HT1080 (cell line): ENCODE measurements at regions not wholly inside any gene's neighbourhood (a gene's known extent, or its start where the extent isn't known, plus 50 kb on each side); places are given as distances from the start of the nearest gene placed in this dataset.
A peak's percentile ranks its signal among the peaks of the same experiment; 100 is the strongest.

Experiments
- DNase-seq: peaks from one replicate; pipeline ENCODE4 v3.0.0-alpha.2; 2015; ENCODE audit warnings: low read depth

DNA sequence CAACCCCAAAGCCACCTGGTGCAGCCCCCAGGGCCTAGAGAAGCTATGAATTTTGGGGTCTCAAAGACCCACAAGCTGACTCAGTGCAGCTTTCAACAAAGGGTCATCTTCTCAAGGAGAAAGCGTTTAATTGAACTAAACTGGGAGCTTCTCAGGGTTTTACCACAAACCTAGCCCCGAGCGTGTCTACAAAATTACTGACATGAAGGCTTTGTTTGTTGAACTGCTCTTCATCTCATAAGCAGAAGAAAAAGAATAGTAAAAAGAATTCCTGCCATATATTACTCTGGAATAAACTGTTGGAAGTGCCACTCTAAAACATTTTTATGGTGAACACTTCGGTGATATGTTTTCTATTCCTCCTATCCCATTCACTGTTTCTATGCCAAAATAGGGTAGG, 50.8 kb upstream of the INCENP start:
- no peak for DNase-seq

DNA sequence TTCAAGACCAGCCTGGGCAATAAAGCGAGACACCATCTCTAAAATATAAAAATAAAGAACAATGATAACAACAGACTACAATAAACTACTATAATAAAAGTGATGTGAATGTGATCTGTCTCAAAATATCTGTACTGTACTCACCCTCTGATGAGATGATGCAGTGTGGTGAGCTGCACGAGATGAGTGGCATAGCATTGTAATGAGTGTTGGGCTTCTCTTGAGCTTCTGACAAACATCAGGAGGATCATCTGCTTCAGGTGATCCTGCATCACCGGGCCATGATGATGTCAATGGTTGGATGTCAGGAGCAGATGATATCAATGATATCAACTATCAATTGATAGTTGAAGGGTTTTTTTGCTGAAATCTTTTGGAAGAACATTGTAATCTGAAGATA, 52.4 kb upstream of the INCENP start:
- DNase-seq: no peak

DNA sequence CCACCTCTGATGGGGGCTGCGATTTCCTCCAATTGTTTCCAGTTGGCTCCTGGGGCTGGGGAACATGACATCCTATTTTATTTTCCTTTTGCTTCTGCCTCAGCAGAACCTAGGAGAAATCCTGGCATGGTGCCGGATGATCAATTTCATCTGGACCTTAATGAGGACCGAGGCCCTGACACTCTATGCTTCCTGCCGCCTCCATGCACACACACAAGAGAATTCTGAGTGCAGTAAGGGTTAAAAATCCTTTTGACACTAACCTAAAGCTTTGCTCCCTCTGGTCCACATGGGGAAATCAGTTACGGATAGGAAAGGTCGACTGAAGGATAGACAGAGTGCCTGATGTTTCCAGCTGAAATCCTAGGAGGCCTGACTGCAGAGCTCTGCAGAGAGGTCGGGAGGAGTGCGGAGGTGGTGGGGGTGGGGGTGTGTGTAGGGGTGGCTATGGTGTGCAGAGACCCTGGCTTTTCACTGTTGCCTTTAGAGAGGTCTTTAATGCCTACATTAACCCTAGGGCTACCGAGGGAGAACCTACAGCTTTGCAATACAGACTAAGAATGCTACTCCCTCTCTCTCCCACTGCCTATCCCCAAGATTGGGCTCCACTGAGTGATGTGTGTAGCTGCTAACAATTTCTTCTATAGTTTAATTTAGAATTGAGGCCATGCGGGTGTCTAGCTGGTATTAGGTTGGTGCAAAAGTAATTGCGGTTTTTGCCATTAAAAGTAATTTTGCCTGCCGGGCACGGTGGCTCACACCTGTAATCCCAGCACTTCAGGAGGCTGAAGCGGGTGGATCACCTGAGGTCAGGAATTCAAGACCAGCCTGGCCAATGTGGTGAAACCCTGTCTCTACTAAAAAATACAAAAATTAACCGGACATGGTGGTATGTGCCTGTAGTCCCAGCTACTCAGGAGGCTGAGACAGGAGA, 53.6 kb upstream of the INCENP start:
- DNase-seq: no peak

DNA sequence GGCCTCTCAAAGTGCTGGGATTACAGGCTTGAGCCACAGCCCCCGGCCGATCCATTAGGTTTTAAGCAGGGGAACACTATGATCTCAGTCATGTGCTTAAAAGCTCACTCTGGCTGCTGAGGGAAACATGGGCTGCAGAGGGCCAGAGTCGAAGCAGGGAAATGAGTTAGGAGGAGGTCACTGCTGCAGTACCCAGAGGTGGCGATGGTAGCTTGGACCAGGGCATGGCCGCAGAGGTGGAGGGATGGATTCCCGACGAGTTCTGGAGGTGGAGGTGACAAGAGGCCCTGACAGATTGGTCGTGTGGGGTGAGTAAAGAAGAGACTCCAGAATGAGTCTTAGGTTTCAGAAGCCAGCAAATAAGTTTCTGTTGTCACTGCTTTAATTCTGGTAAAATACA, 54.4 kb upstream of the INCENP start:
- DNase-seq: no peak

DNA sequence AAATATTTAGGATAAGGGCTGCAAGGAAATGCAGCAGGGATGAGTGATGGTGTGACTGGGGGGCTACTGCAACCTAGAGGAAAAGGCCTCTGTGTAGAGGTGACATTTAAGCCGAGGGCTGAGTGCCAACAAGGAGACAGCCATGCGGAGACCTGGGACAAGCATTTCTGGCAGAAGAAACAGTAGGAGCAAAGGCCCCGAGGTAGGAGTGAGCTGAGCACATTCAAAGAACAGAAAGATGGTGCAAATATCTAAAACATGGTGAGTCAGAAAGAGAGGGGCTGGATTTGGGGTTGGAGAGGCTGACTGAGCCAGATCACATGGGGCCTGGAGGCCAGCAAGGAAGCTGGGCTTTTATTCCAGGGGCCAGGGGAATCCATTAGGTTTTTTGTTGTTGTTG, 55.1 kb upstream of the INCENP start:
- DNase-seq: no peak

DNA sequence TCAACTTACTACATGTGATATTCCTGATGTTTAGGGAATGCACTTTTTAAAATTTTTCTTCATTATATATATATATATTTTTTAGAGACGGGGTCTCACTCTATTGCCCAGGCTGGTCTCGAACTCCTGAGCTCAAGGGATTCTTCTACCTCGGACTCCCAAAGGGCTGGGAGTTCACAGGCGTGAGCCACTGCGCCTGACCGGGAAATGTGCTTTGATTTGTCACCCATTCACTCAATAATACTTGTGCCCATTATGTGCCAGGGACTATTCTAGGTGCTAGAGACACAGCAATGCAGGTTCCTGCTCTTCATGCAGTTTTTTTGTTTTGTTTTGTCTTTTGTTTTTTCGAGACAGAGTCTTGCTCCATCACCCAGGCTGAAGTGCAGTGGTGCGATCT, 56.1 kb upstream of the INCENP start:
- DNase-seq: no peak

DNA sequence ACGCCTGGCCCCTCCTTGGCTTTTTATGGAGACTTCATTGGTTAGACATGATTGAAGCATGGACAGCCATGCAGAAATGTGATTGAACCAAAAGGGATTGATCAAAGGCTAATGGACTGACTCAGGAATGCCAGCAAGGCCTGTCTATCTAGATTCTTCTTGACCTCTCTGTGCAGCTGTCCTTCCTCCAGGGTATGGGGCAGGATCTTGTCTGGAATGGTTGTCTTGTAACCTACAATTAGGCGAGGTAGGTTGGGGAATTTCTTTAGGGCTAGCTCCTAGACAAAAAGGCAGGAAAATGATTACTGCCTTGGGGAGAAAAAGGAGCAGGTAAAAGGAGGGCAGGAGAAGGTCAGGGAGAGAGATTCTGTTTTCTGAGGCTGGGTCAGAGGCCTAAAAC, 59.6 kb upstream of the INCENP start:
- DNase-seq: no peak

DNA sequence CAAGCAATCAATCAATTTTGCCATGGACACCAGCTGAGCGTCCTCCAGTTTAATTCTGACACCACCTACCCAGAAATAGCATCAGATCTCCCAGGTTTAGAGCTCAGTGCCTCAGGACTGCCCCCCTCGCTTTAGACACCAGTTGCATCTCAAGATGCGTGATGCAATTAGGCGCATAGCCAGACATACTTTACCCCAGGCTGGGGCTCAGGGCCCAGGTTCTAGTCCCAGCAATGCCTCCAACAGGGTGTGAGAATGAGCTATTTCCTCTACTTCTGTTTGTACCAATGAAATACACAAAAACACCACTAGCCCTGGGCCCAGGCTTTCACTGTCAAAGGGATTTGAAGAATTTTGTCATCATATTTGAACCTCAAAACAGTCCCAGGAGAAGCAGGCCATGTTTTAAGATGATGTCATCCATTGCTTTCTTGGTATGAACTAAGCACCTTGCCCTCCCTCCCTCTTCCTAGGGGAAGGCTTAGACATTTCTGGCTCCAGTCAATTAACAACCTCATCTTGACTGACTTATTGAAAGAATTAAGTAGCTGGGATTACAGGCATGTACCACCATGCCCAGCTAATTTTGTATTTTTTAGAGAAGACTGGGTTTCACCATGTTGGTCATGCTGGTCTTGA, 61.5 kb upstream of the INCENP start:
- no peak for DNase-seq

DNA sequence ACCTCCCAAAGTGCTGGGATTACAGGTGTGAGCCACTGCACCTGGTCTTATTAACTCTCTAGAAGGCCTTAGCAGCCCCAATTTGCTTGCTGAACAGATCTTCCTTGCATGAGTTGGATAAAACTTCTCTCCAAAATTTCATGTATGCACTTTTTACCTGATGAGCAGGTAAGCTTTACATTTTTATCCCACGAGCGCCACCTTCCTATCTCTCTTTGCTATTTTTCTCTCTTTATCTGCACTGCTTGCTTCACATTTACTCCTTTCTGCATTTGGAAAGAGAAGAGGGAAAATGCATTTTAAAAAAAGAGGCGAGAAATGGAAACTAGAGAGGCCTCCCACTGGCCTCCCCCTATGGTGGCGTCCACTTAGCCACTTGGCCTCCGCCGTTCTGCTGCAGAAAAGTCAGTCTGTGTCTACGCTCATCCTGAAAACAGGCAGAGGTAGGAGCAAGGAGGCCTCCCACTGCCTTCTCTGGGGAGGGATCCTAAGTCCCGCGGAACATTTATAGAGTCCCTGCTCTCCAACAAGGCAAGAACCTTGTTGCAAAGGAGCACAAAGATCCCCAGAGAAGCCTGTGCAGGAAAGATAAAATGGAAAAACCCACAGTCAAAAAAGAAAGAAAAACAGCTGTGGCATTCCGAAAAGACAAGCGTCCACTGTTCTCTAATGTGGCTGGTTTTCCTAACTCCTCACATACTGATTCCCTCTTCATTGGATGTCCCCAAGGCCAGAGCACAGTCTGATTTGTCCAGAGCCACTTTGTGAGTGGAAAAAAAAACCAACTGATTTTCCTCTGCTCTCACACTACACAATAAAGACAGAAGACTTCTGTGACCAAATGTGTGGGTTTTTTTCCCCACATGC, 62.2 kb upstream of the INCENP start:
- DNase-seq: no peak

DNA sequence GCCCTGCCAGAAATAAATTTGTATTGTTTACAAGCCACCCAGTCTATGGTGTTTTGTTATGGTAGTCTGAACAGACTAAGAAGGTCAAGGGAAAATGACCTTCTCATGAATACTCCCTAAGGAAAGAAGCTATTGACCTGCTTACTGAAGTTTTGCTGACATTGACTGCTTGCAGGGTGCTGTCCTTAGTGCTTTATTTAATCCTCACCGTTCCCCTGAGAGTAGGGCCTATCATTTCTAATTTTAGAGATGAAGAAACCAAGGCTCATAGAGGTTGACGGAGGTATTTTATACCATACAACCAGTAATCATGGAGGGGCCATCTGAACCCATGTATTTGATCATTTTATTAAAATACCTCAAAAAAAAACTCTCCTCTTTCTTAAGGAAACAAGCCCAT, 66.7 kb upstream of the INCENP start:
- no peak for DNase-seq

DNA sequence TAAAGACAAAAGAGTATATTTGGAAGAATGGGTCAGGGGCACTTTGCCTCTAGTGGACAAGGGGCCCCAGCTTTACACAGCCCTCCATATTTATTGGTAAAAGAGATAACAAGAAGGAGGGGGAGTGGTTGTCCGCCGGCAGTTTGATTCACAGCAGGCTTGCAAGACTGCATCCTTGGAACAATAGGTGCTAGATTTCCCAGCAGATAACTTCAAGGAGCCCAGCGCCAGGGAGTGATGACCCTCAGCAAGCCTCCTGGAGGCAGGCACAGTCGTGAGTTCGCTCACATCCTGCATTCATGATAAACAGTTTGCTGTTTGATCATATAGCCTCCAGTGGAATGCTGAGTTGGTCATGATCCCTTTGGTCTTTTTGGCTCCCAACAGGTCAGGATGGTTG, 67.8 kb upstream of the INCENP start:
- DNase-seq: no peak

DNA sequence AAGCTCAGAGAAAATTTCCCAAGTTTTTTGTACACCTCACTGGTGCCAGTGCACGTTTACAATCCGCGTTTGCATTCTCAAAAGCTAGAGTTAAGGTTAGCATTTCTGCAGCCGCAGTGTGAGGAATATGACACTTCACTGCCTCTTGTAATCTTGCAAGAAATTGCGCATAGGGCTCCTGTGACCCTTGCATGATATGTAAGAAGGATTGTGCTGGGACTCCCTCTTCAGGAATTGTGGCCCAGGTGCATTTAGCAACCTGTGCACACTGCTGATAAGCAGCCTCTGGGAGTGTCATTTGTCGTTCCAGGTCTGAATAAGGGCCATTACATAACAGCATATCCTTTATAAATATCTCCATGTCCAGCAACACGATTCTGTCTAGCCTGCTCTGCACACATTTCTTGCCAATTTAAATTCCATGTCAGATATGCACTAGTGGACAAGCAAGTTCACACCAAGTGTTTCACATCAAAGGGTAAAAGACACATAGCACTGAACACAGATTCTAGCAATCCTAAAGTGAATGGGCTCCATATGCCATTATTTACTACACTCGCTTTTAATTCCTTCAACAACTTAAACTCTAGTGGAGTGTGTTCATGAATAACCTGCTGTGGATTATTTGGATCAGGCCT, 69.2 kb upstream of the INCENP start:
- peak; percentile 59 for DNase-seq

DNA sequence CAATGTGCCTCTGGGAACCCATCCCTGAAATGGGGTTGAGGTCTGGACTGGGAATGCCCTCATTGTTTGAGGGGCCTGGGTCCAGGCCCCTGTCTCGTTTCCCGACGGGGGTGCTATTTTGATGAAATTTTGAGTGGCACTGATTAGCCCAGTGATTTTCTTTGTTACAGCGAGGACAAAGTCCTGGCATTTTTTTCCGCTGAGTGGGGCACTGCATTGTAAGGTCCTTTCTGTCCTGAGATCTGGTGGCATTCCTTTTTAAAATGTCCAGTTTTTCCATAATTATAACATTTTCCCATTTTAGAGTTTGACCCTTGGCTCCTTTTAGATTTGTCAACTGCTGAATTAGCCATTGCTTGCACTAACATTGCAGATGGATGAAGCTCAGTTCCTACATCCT, 69.7 kb upstream of the INCENP start:
- no peak for DNase-seq

DNA sequence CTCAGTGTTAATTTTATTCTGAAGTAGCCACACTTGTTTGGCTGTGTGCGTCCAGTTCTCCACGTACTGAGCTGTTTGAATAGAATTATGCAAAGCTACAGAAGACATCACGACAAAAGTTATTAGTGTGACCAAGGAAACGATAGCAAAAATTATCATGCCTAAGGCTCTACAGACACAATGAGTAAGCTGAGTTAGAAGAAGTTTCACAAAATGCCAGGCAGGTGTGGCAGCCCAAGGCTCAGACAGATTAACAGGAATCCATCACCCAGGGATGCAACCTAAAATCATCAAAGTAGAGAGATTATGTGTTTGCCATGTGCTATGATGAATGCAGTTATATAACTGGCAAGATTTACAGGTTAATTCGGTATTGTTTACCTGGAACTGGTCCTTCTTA, 73.1 kb upstream of the INCENP start:
- no peak for DNase-seq

DNA sequence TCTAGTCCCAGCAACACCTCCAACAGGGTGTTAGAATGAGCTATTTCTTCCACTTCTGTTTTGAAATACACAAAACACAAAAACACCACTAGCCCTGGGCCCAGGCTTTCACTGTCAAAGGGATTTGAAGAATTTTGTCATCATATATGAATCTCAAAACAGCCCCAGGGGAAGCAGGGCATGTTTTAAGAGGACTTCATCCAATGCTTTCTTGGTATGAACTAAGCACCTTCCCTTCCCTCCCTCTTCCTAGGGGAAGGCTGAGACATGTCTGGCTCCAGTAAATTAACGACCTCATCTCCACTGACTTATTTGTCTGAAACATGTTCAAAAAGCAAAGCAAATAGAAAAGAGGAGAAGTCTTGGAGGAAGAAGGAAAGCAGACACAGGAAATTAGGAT, 75.7 kb upstream of the INCENP start:
- no peak for DNase-seq

DNA sequence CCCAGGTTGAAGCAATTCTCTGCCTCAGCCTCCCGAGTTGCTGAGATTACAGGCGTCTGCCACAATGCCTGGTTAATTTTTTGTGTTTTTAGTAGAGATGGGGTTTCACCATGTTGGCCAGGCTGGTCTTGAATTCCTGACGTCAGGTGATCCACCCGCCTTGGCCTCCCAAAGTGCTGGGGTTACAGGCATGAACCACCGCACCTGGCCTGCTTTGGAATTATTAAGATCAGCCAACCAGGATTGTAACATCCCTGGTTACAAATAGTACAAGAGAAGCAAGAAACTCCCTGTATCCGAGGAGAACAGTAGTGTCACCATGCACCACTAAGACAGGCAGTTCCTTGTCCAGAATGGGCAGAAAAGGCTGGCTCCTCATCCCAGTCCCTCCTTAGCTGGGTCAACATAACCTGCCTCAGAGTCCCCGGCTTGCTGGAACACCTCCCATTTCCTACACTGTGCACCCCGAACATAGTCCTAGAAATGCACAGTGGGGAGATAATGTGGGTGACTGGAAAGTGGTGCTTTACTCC, 77.2 kb upstream of the INCENP start:
- DNase-seq: no peak

DNA sequence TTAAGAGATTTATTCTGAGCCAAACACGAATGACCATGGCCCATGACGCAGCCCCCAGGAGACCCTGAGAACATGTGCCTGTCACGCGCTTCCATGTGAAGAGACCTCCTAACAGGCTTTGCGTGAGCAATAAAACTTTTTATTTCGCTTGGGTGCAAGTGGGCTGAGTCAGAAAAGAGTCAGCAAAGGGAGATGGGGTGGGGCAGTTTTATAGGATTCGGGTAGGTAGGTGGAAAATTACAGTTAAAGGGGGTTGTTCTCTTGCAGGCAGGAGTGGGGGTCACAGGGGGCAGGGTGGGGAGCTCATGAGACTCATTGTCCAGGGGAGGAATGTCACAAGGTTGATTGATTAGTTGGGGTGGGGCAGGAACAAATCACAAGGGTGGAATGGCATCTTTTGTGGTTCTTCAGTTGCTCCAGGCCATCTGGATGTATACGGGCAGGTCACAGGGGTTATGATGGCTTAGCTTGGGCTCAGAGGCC, 77.2 kb upstream of the FTH1 start:
- no peak for DNase-seq

DNA sequence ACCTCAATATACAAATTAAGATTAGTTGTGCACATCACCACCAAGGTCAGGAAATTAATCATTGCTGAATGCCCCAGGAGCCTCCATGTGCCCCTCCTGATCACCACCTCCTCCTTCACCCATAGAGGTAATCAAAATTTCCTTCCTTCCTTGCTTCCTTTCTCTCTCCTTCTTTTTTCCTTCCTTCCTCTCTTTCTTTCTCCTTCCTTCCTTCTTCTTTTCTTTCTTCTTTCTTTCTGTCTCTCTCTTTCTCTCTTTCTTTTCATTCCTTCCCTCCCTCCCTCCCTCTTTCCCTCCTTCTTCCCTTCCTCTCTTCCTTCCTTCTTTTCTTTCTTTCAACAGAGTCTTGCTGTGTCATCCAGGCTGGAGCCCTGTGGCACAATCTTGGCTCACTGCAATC, 67.9 kb upstream of the FTH1 start:
- DNase-seq: no peak

DNA sequence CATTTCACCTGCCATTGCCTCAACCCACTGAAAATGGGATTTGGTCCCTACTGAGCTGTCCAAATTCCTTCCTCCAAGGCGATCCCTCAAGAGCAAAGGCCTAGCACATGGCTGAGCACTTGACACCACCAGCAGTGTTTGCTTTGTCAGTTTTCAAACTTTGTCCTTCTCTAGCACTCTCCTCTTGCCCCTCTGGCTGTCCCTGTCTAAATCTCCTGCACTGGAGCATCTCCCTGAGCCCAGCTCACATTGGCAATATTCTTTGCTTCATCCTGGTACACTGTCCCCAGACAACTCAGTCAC, 66.6 kb upstream of the FTH1 start:
- no peak for DNase-seq

DNA sequence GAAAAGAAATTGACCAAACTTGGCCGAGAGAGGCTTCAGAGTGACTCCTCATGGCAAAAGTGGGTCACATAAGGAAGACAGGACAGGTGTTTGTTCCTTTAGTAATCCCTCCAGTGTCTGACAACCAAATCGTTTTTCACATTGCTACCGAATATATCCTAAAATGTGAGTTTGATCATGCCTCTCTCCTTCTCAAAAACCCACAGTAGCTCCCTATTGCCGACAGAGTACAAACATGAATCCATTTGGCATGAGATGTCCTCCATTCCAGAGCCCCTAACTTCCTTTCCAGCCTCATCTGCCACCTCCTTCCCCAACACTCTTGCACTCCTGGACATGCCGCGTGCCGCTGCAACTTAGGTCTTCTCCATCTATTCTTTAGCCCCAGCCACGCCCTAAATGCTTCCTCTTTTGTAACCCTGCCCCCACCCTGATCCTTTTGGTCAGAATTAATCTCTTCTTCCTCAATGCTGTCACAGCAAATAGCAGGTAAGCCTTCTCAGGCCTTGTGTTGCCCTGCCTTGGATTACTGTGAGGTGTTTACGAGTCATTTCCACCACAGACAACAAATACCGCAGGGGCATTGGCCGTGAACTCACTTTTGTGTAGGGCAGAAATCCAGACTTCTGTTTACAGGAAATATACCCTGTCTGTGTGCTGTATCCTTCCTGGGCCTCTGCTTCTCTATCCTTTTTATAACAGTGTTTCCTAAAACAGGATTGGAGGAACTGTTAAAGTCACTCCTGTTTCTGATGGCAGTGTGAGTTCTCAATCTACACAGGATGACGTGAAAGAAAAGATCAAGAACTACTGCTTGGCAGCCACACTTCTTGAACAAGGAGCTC, 66.0 kb upstream of the FTH1 start:
- DNase-seq: peak; percentile 43
